NB4 (cell line): ENCODE measurements at regions not wholly inside any gene's neighbourhood (a gene's known extent, or its start where the extent isn't known, plus 50 kb on each side); places are given as distances from the start of the nearest gene placed in this dataset.

Experiments used
- CTCF ChIP-seq: IDR thresholded peaks from one replicate; pipeline ENCODE4 v1.5.1; 2012; ENCODE audit warnings: low read depth, low read length
- MAX ChIP-seq: IDR thresholded peaks from 2 replicates; pipeline ENCODE4 v1.6.1; 2011; ENCODE audit warnings: low read depth, low read length
- POLR2A ChIP-seq: IDR thresholded peaks from 2 replicates; pipeline ENCODE4 v1.6.1; 2011; ENCODE audit warnings: mild to moderate bottlenecking; ENCODE audit not compliant: insufficient read length; ENCODE audit errors: extremely low read depth

DNA sequence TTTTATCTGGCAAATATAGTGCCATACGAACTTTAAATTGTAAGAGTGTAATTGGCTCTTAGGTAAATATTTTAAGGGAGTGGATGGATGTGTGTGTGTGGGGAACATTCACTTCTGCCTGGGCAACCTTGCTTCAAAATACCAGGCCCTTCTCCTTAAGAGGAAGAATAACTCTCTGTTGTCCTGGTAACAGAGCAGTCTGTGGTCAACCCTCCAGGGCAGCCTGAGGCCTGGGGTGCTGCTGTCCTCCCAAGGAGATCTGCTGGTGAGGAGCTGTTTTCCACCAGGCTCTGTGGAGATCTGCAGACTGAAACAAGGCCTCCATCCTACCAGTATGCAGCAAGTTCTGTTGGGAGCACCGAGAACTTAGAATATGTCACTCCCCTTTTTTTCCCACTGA is 325.2 kb downstream of the PSAT1 start:
- no peak for TF ChIP-seq CTCF
- TF ChIP-seq POLR2A, result no peak
- TF ChIP-seq MAX, result no peak
